ENCODE measurements at regions not wholly inside any gene's neighbourhood (a gene's known extent, or its start where the extent isn't known, plus 50 kb on each side); places are given as distances from the start of the nearest gene placed in this dataset.

DNA sequence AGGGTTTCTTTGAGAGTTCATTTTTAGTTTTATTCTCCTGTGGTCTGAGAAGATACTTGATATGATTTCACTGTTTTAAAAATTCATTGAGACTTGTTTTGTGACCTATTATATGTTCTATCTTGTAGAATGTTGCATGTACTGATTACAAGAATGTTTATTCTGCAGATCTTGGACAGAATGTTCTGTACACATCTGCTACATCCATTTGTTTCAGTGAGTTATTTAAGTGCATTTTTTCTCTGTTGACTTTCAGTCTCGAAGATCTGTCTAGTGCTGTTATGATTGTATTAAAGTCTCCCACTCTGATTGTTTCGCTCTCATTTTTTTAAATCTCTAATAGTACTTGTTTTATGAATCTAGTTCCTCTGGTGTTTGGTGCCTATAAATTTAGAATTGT, 1319.8 kb downstream of the TMEM121 start:
- Histone ChIP-seq H3K27ac (ENCODE audit: low read depth) (no peak overlapping the region), H3K9me2 (ENCODE audit: insufficient read depth) (no peaks in the 10 kb centered on the region), H3K79me2 (replicated peaks; ENCODE audit: insufficient read depth) (no peaks in the 10 kb centered on the region), H3K36me3 (ENCODE audit: insufficient read depth) (peaks cover 12% of the 10 kb centered on the region), H3K4me1 (ENCODE audit: insufficient read depth) (no peaks in the 10 kb centered on the region), H3F3A (replicated peaks; ENCODE audit: low read depth) (no peaks in the 10 kb centered on the region), H2AFZ (no peak overlapping the region), H4K20me1 (replicated peaks; ENCODE audit: insufficient read depth) (no peaks in the 10 kb centered on the region), H3K27me3 (ENCODE audit: insufficient read depth) (no peaks in the 10 kb centered on the region), H3K4me3 (no peak overlapping the region), H3K4me2 (no peak overlapping the region)
- Mint-ChIP-seq H3K36me3 (ENCODE audit: low read depth) (peaks cover 43% of the 10 kb centered on the region), H3K27ac (no peak overlapping the region), H3K4me1 (no peaks in the 10 kb centered on the region), H3K27me3 (ENCODE audit: insufficient read depth, low read depth, poor library complexity) (no peaks in the 10 kb centered on the region), H3K4me3 (no peak overlapping the region), H3K9me3 (peaks cover 98% of the 10 kb centered on the region)
- TF ChIP-seq JUNB (IDR thresholded peaks at IDR 0.05; ENCODE audit: unreplicated experiment) = no peak
- TF ChIP-seq POLR2AphosphoS5 (IDR thresholded peaks at IDR 0.05; ENCODE audit: low read depth) = no peak
- no peak for TF ChIP-seq CREB1 (CRISPR knock-in tag; IDR thresholded peaks at IDR 0.05; ENCODE audit: low read depth)
- no peak for TF ChIP-seq NANOG (IDR thresholded peaks at IDR 0.05; ENCODE audit: borderline replicate concordance)
- TF ChIP-seq EZH2phosphoT487 (IDR thresholded peaks at IDR 0.05; ENCODE audit: unreplicated experiment) = no peak
- TF ChIP-seq ZNF331 (CRISPR knock-in tag; IDR thresholded peaks at IDR 0.05; ENCODE audit: low read depth) = no peak
- TF ChIP-seq, protein P1, sequence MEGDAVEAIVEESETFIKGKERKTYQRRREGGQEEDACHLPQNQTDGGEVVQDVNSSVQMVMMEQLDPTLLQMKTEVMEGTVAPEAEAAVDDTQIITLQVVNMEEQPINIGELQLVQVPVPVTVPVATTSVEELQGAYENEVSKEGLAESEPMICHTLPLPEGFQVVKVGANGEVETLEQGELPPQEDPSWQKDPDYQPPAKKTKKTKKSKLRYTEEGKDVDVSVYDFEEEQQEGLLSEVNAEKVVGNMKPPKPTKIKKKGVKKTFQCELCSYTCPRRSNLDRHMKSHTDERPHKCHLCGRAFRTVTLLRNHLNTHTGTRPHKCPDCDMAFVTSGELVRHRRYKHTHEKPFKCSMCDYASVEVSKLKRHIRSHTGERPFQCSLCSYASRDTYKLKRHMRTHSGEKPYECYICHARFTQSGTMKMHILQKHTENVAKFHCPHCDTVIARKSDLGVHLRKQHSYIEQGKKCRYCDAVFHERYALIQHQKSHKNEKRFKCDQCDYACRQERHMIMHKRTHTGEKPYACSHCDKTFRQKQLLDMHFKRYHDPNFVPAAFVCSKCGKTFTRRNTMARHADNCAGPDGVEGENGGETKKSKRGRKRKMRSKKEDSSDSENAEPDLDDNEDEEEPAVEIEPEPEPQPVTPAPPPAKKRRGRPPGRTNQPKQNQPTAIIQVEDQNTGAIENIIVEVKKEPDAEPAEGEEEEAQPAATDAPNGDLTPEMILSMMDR (conservative IDR thresholded peaks at IDR 0.05; ENCODE audit: low read depth in 2 of 2) = no peak
- TF ChIP-seq, protein P2, sequence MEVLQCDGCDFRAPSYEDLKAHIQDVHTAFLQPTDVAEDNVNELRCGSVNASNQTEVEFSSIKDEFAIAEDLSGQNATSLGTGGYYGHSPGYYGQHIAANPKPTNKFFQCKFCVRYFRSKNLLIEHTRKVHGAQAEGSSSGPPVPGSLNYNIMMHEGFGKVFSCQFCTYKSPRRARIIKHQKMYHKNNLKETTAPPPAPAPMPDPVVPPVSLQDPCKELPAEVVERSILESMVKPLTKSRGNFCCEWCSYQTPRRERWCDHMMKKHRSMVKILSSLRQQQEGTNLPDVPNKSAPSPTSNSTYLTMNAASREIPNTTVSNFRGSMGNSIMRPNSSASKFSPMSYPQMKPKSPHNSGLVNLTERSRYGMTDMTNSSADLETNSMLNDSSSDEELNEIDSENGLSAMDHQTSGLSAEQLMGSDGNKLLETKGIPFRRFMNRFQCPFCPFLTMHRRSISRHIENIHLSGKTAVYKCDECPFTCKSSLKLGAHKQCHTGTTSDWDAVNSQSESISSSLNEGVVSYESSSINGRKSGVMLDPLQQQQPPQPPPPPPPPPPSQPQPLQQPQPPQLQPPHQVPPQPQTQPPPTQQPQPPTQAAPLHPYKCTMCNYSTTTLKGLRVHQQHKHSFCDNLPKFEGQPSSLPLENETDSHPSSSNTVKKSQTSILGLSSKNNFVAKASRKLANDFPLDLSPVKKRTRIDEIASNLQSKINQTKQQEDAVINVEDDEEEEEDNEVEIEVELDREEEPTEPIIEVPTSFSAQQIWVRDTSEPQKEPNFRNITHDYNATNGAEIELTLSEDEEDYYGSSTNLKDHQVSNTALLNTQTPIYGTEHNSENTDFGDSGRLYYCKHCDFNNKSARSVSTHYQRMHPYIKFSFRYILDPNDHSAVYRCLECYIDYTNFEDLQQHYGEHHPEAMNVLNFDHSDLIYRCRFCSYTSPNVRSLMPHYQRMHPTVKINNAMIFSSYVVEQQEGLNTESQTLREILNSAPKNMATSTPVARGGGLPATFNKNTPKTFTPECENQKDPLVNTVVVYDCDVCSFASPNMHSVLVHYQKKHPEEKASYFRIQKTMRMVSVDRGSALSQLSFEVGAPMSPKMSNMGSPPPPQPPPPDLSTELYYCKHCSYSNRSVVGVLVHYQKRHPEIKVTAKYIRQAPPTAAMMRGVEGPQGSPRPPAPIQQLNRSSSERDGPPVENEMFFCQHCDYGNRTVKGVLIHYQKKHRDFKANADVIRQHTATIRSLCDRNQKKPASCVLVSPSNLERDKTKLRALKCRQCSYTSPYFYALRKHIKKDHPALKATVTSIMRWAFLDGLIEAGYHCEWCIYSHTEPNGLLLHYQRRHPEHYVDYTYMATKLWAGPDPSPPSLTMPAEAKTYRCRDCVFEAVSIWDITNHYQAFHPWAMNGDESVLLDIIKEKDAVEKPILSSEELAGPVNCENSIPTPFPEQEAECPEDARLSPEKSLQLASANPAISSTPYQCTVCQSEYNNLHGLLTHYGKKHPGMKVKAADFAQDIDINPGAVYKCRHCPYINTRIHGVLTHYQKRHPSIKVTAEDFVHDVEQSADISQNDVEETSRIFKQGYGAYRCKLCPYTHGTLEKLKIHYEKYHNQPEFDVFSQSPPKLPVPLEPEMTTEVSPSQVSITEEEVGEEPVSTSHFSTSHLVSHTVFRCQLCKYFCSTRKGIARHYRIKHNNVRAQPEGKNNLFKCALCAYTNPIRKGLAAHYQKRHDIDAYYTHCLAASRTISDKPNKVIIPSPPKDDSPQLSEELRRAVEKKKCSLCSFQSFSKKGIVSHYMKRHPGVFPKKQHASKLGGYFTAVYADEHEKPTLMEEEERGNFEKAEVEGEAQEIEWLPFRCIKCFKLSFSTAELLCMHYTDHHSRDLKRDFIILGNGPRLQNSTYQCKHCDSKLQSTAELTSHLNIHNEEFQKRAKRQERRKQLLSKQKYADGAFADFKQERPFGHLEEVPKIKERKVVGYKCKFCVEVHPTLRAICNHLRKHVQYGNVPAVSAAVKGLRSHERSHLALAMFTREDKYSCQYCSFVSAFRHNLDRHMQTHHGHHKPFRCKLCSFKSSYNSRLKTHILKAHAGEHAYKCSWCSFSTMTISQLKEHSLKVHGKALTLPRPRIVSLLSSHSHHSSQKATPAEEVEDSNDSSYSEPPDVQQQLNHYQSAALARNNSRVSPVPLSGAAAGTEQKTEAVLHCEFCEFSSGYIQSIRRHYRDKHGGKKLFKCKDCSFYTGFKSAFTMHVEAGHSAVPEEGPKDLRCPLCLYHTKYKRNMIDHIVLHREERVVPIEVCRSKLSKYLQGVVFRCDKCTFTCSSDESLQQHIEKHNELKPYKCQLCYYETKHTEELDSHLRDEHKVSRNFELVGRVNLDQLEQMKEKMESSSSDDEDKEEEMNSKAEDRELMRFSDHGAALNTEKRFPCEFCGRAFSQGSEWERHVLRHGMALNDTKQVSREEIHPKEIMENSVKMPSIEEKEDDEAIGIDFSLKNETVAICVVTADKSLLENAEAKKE (CRISPR knock-in tag; IDR thresholded peaks at IDR 0.05) = no peak
- no peak for TF ChIP-seq ZNF114 (CRISPR knock-in tag; IDR thresholded peaks at IDR 0.05)
- TF ChIP-seq EZH2 (IDR thresholded peaks at IDR 0.05; ENCODE audit: low read depth, unreplicated experiment) = no peak
- DNase-seq (ENCODE audit: low spot score) (no peak), ATAC-seq (no peak)
